OCI-LY3 (cell line): ENCODE measurements at regions not wholly inside any gene's neighbourhood (a gene's known extent, or its start where the extent isn't known, plus 50 kb on each side); places are given as distances from the start of the nearest gene placed in this dataset.

Source experiments
- H2AFZ ChIP-seq: fragments of 200-600, 300-600 bp; shearing (Covaris generic); 2 replicates; pipeline ENCODE4 v1.6.0; 2014; ENCODE audit warnings: antibody characterized with exemption, low read depth, low read length
- H3K27ac ChIP-seq: fragments of 200-600, 300-600 bp; sonication (generic); 2 replicates; pipeline ENCODE4 v1.5.1; 2014; ENCODE audit warnings: mild to moderate bottlenecking, low read length, moderate library complexity, mixed read lengths
- H3K27me3 ChIP-seq: fragments of 200-600, 300-600 bp; sonication (generic); 2 replicates; pipeline ENCODE4 v1.6.1; 2014; ENCODE audit warnings: low read depth, low read length, mixed read lengths
- H3K36me3 ChIP-seq: fragments of 200-600, 300-600 bp; sonication (generic); replicated peaks from 2 replicates; pipeline ENCODE3; 2014; ENCODE audit warnings: low read depth, low read length, mixed read lengths
- H3K4me1 ChIP-seq: fragments of 300-600, 200-600 bp; sonication (generic); 2 replicates; pipeline ENCODE4 v1.6.1; 2014; ENCODE audit warnings: low read length, mixed read lengths
- H3K4me2 ChIP-seq: fragments of 200-600, 300-600 bp; sonication (generic); 2 replicates; pipeline ENCODE4 v1.6.1; 2014; ENCODE audit warnings: low read length, mixed read lengths
- H3K4me3 ChIP-seq: fragments of 300-600, 200-600 bp; sonication (generic); 2 replicates; pipeline ENCODE4 v1.5.1; 2014; ENCODE audit warnings: antibody characterized with exemption, mild to moderate bottlenecking, low read length, moderate library complexity
- H3K79me2 ChIP-seq: fragments of 300-600, 200-600 bp; shearing (Covaris generic); 2 replicates; pipeline ENCODE4 v1.6.1; 2014; ENCODE audit warnings: mild to moderate bottlenecking, low read length, mixed read lengths
- H3K9ac ChIP-seq: fragments of 300-600, 200-600 bp; shearing (Covaris generic); 2 replicates; pipeline ENCODE4 v1.6.0; 2014; ENCODE audit warnings: mild to moderate bottlenecking, low read length, moderate library complexity
- H3K9me3 ChIP-seq: fragments of 200-600, 300-600 bp; shearing (Covaris generic); 2 replicates; pipeline ENCODE4 v1.6.1; 2014; ENCODE audit warnings: low read length, mixed read lengths; ENCODE audit not compliant: insufficient read depth
- H4K20me1 ChIP-seq: fragments of 200-600, 300-600 bp; sonication (generic); 2 replicates; pipeline ENCODE4 v1.6.1; 2016; ENCODE audit warnings: low read length, mixed read lengths; ENCODE audit not compliant: insufficient read depth
- EZH2phosphoT487 ChIP-seq: fragments of 200-600 bp; shearing (Covaris generic); IDR thresholded peaks from 2 replicates; pipeline ENCODE4 v1.6.1; 2018; ENCODE audit warnings: antibody characterized with exemption, mixed run types, low read depth
- TF ChIP-seq, protein P1 (sequence below): fragments of 200-600, 300-600 bp; sonication (generic); IDR thresholded peaks from 2 replicates; pipeline ENCODE4 v1.5.1; 2014; ENCODE audit warnings: antibody characterized with exemption, low read length, low read depth

- no peaks in the 10 kb centered on the region for H3K27me3 ChIP-seq
- H3K79me2 ChIP-seq: no peaks in the 10 kb centered on the region
- no peaks in the 10 kb centered on the region for H3K4me1 ChIP-seq
- no peak overlapping the region for H3K4me2 ChIP-seq
- H2AFZ ChIP-seq: no peak overlapping the region
- no peaks in the 10 kb centered on the region for H3K36me3 ChIP-seq
- TF ChIP-seq, protein P1, sequence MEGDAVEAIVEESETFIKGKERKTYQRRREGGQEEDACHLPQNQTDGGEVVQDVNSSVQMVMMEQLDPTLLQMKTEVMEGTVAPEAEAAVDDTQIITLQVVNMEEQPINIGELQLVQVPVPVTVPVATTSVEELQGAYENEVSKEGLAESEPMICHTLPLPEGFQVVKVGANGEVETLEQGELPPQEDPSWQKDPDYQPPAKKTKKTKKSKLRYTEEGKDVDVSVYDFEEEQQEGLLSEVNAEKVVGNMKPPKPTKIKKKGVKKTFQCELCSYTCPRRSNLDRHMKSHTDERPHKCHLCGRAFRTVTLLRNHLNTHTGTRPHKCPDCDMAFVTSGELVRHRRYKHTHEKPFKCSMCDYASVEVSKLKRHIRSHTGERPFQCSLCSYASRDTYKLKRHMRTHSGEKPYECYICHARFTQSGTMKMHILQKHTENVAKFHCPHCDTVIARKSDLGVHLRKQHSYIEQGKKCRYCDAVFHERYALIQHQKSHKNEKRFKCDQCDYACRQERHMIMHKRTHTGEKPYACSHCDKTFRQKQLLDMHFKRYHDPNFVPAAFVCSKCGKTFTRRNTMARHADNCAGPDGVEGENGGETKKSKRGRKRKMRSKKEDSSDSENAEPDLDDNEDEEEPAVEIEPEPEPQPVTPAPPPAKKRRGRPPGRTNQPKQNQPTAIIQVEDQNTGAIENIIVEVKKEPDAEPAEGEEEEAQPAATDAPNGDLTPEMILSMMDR: no peak
- no peak for TF ChIP-seq EZH2phosphoT487
- no peaks in the 10 kb centered on the region for H4K20me1 ChIP-seq
- H3K9me3 ChIP-seq: no peaks in the 10 kb centered on the region
- H3K9ac ChIP-seq: no peak overlapping the region
- H3K27ac ChIP-seq: no peak overlapping the region
- H3K4me3 ChIP-seq: no peak overlapping the region
Measured at GRCh38 chr11:133724116-133724515, 121.2 kb downstream of the SPATA19 start.

DNA sequence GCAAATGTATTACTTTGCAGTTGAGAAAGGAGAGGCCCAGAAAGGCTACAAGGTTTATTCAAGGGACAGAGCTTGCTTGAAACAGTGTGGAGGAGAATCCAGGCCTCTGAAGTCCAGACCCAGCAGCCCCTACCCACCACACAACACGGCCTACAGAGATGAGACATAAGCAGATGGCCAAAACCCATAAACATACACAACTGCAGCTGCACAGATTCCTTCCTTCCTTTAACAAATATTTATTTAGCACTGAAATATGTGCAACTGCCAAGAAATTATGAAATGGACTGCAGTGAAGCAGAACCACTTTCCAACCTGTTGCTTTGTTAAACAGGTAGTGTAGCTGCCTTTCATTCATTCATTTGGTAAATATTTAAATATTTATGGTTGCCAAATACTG, 122.3 kb downstream of the SPATA19 start:
- no peaks in the 10 kb centered on the region for H4K20me1 ChIP-seq
- no peaks in the 10 kb centered on the region for H3K9me3 ChIP-seq
- no peaks in the 10 kb centered on the region for H3K36me3 ChIP-seq
- no peak overlapping the region for H3K4me2 ChIP-seq
- H3K4me3 ChIP-seq: no peak overlapping the region
- no peak overlapping the region for H3K9ac ChIP-seq
- no peak for TF ChIP-seq EZH2phosphoT487
- TF ChIP-seq, protein P1: no peak
- H2AFZ ChIP-seq: no peak overlapping the region
- no peaks in the 10 kb centered on the region for H3K27me3 ChIP-seq
- no peak overlapping the region for H3K27ac ChIP-seq
- H3K4me1 ChIP-seq: no peaks in the 10 kb centered on the region
- H3K79me2 ChIP-seq: no peaks in the 10 kb centered on the region

- Histone ChIP-seq H3K4me2 (no peak overlapping the region), H3K4me3 (no peak overlapping the region), H4K20me1 (no peaks in the 10 kb centered on the region), H3K36me3 (no peaks in the 10 kb centered on the region), H3K27ac (no peak overlapping the region), H2AFZ (no peak overlapping the region), H3K9me3 (no peaks in the 10 kb centered on the region), H3K4me1 (no peaks in the 10 kb centered on the region), H3K27me3 (no peaks in the 10 kb centered on the region), H3K79me2 (no peaks in the 10 kb centered on the region), H3K9ac (no peak overlapping the region)
- TF ChIP-seq, protein P1: no peak
- TF ChIP-seq EZH2phosphoT487: no peak
Measured at GRCh38 chr11:133720951-133721350, 124.4 kb downstream of the SPATA19 start.

GRCh38 chr11:133719532-133720235, 125.6 kb downstream of the SPATA19 start:
- H3K4me1 ChIP-seq: no peaks in the 10 kb centered on the region
- no peaks in the 10 kb centered on the region for H3K27me3 ChIP-seq
- H4K20me1 ChIP-seq: no peaks in the 10 kb centered on the region
- H2AFZ ChIP-seq: no peak overlapping the region
- no peaks in the 10 kb centered on the region for H3K9me3 ChIP-seq
- no peak overlapping the region for H3K4me2 ChIP-seq
- H3K9ac ChIP-seq: no peak overlapping the region
- no peak overlapping the region for H3K4me3 ChIP-seq
- no peak for TF ChIP-seq EZH2phosphoT487
- TF ChIP-seq, protein P1: no peak
- H3K27ac ChIP-seq: no peak overlapping the region
- H3K79me2 ChIP-seq: no peaks in the 10 kb centered on the region
- H3K36me3 ChIP-seq: no peaks in the 10 kb centered on the region
